ENCODE measurements at regions not wholly inside any gene's neighbourhood (a gene's known extent, or its start where the extent isn't known, plus 50 kb on each side); places are given as distances from the start of the nearest gene placed in this dataset.

- DNase-seq (ENCODE audit: extremely low read depth, low read depth), result no peak
- TF ChIP-seq CTCF (IDR thresholded peaks at IDR 0.05; ENCODE audit: low read depth, low read length, missing control alignments), result no peak
- H3K4me3 ChIP-seq (replicated peaks; ENCODE audit: low read depth, low read length), result no peak overlapping the region
Observed at GRCh38 chr2:145736871-145737270, 1217.0 kb upstream of the ZEB2 start.

- no peak for TF ChIP-seq CTCF (IDR thresholded peaks at IDR 0.05; ENCODE audit: low read depth, low read length, missing control alignments)
- no peak for DNase-seq (ENCODE audit: extremely low read depth, low read depth)
- no peak overlapping the region for H3K4me3 ChIP-seq (replicated peaks; ENCODE audit: low read depth, low read length)
Observed at GRCh38 chr2:145731467-145731866, 1211.5 kb upstream of the ZEB2 start.

- no peak for TF ChIP-seq CTCF (IDR thresholded peaks at IDR 0.05; ENCODE audit: low read depth, low read length, missing control alignments)
- DNase-seq (ENCODE audit: extremely low read depth, low read depth), result no peak
- no peak overlapping the region for H3K4me3 ChIP-seq (replicated peaks; ENCODE audit: low read depth, low read length)
Observed at GRCh38 chr2:145729993-145730770, 1210.3 kb upstream of the ZEB2 start.

GRCh38 chr2:145729481-145729880 lies 1209.6 kb upstream of the ZEB2 start:
- no peak for DNase-seq (ENCODE audit: extremely low read depth, low read depth)
- TF ChIP-seq CTCF (IDR thresholded peaks at IDR 0.05; ENCODE audit: low read depth, low read length, missing control alignments), result no peak
- H3K4me3 ChIP-seq (replicated peaks; ENCODE audit: low read depth, low read length), result no peak overlapping the region

- TF ChIP-seq CTCF (IDR thresholded peaks at IDR 0.05; ENCODE audit: low read depth, low read length, missing control alignments), result no peak
- H3K4me3 ChIP-seq (replicated peaks; ENCODE audit: low read depth, low read length), result no peak overlapping the region
- DNase-seq (ENCODE audit: extremely low read depth, low read depth), result no peak
Observed at GRCh38 chr2:145728511-145728910, 1208.6 kb upstream of the ZEB2 start.

- H3K4me3 ChIP-seq (replicated peaks; ENCODE audit: low read depth, low read length), result no peak overlapping the region
- TF ChIP-seq CTCF (IDR thresholded peaks at IDR 0.05; ENCODE audit: low read depth, low read length, missing control alignments), result no peak
- DNase-seq (ENCODE audit: extremely low read depth, low read depth), result no peak
Observed at GRCh38 chr2:145725876-145726275, 1206.0 kb upstream of the ZEB2 start.

All from HFF-Myc (cell line).